H9 (cell line): ENCODE measurements at regions not wholly inside any gene's neighbourhood (a gene's known extent, or its start where the extent isn't known, plus 50 kb on each side); places are given as distances from the start of the nearest gene placed in this dataset.

Experiments
- DNase-seq: peaks from one replicate; pipeline ENCODE4 v3.0.0-alpha.2; 2017
- H2AFZ ChIP-seq: one replicate; pipeline ENCODE4 v1.6.1; 2013; ENCODE audit warnings: mild to moderate bottlenecking, low read length, control low read depth, moderate library complexity
- H2AK5ac ChIP-seq: 2 replicates; pipeline ENCODE4 v1.6.1; 2013; ENCODE audit warnings: low read length, control low read depth, mixed read lengths; ENCODE audit not compliant: insufficient read length
- H2BK120ac ChIP-seq: one replicate; pipeline ENCODE4 v1.6.1; 2013; ENCODE audit warnings: low read depth, mild to moderate bottlenecking, low read length, control low read depth, inconsistent platforms; ENCODE audit not compliant: poor library complexity, severe bottlenecking
- H2BK12ac ChIP-seq: 2 replicates; pipeline ENCODE4 v1.6.1; 2013; ENCODE audit warnings: low read length, control low read depth, mixed read lengths, low read depth; ENCODE audit not compliant: insufficient read length
- H2BK15ac ChIP-seq: 2 replicates; pipeline ENCODE4 v1.6.1; 2013; ENCODE audit warnings: low read depth, low read length, control low read depth
- H2BK20ac ChIP-seq: one replicate; pipeline ENCODE4 v1.6.1; 2013; ENCODE audit warnings: low read depth, mild to moderate bottlenecking, low read length, control low read depth, inconsistent platforms; ENCODE audit not compliant: poor library complexity, severe bottlenecking
- H2BK5ac ChIP-seq: 2 replicates; pipeline ENCODE4 v1.6.1; 2013; ENCODE audit warnings: low read length, control low read depth, mixed read lengths; ENCODE audit not compliant: insufficient read length
- H3K14ac ChIP-seq: 2 replicates; pipeline ENCODE4 v1.6.1; 2013; ENCODE audit warnings: low read length, control low read depth; ENCODE audit not compliant: insufficient read depth
- H3K18ac ChIP-seq: 2 replicates; pipeline ENCODE4 v1.6.1; 2013; ENCODE audit warnings: low read depth, mild to moderate bottlenecking, mixed read lengths, low read length, control low read depth; ENCODE audit not compliant: insufficient read length
- H3K23ac ChIP-seq: 2 replicates; pipeline ENCODE4 v1.6.1; 2013; ENCODE audit warnings: low read length, control low read depth, mixed read lengths, low read depth; ENCODE audit not compliant: insufficient read length
- H3K23me2 ChIP-seq: 2 replicates; pipeline ENCODE4 v1.6.1; 2013; ENCODE audit warnings: low read depth, mild to moderate bottlenecking, mixed read lengths, low read length, control low read depth; ENCODE audit not compliant: insufficient read length, poor library complexity, severe bottlenecking
- H3K27ac ChIP-seq: 2 replicates; pipeline ENCODE4 v1.5.1; 2013; ENCODE audit warnings: low read length, control low read depth, mixed read lengths, low read depth; ENCODE audit not compliant: insufficient read length
- H3K27me3 ChIP-seq: 2 replicates; pipeline ENCODE4 v1.6.1; 2013; ENCODE audit warnings: low read length, control low read depth, inconsistent platforms; ENCODE audit not compliant: insufficient read depth
- H3K4ac ChIP-seq: 2 replicates; pipeline ENCODE4 v1.6.1; 2013; ENCODE audit warnings: low read depth, mild to moderate bottlenecking, control low read depth, inconsistent platforms, low read length, moderate library complexity
- H3K4me1 ChIP-seq: 2 replicates; pipeline ENCODE4 v1.6.1; 2013; ENCODE audit warnings: low read length, control low read depth, inconsistent platforms; ENCODE audit not compliant: insufficient read depth
- H3K4me2 ChIP-seq: 2 replicates; pipeline ENCODE4 v1.6.1; 2013; ENCODE audit warnings: low read length, control low read depth, mixed read lengths; ENCODE audit not compliant: insufficient read length, insufficient read depth
- H3K56ac ChIP-seq: 2 replicates; pipeline ENCODE4 v1.6.1; 2013; ENCODE audit warnings: low read depth, mild to moderate bottlenecking, mixed read lengths, low read length, control low read depth; ENCODE audit not compliant: insufficient read length
- H3K79me1 ChIP-seq: 2 replicates; pipeline ENCODE4 v1.6.1; 2013; ENCODE audit warnings: low read depth, mild to moderate bottlenecking, moderate library complexity, low read length, control low read depth, inconsistent platforms; ENCODE audit not compliant: insufficient read depth, poor library complexity, severe bottlenecking
- H3K79me2 ChIP-seq: 2 replicates; pipeline ENCODE4 v1.6.1; 2013; ENCODE audit warnings: low read length, control low read depth, inconsistent platforms; ENCODE audit not compliant: insufficient read depth
- H3K9ac ChIP-seq: 2 replicates; pipeline ENCODE4 v1.6.1; 2013; ENCODE audit warnings: low read length, control low read depth, mixed read lengths; ENCODE audit not compliant: insufficient read length; ENCODE audit errors: extremely low read depth
- H3K9me3 ChIP-seq: one replicate; pipeline ENCODE4 v1.6.1; 2013; ENCODE audit warnings: low read depth, low read length, inconsistent platforms; ENCODE audit not compliant: control insufficient read depth
- H3T11ph ChIP-seq: one replicate; pipeline ENCODE4 v1.6.1; 2013; ENCODE audit warnings: mild to moderate bottlenecking, low read length, control low read depth, inconsistent platforms
- H4K20me1 ChIP-seq: one replicate; pipeline ENCODE4 v1.6.1; 2013; ENCODE audit not compliant: control insufficient read depth, insufficient read length, insufficient read depth
- H4K5ac ChIP-seq: 2 replicates; pipeline ENCODE4 v1.6.1; 2013; ENCODE audit warnings: low read depth, mild to moderate bottlenecking, mixed read lengths, low read length, control low read depth; ENCODE audit not compliant: insufficient read length
- H4K8ac ChIP-seq: replicated peaks from 2 replicates; pipeline ENCODE4 v1.6.1; 2013; ENCODE audit warnings: low read length, control low read depth, mixed read lengths, low read depth; ENCODE audit not compliant: insufficient read length
- H4K91ac ChIP-seq: 2 replicates; pipeline ENCODE4 v1.6.1; 2013; ENCODE audit warnings: low read depth, mild to moderate bottlenecking, moderate library complexity, mixed read lengths, low read length, control low read depth; ENCODE audit not compliant: insufficient read length
- H3K27ac Mint-ChIP-seq, 3 experiments: 2 replicates in 2 of 3; 3 replicates in 1 of 3; pipeline ENCODE4 v1.8.0; 2020 to 2021; ENCODE audit warnings: mixed read lengths in 3 of 3, mild to moderate bottlenecking in 1 of 3, moderate library complexity in 1 of 3
- H3K27me3 Mint-ChIP-seq: 2 replicates; pipeline ENCODE4 v1.8.0; 2021; ENCODE audit warnings: low read depth, mild to moderate bottlenecking, moderate library complexity, mixed read lengths
- H3K36me3 Mint-ChIP-seq, 3 experiments: 2 replicates in 2 of 3; 3 replicates in 1 of 3; pipeline ENCODE4 v1.8.0; 2020 to 2021; ENCODE audit warnings: low read depth in 3 of 3, mixed read lengths in 3 of 3; ENCODE audit not compliant: insufficient read depth in 1 of 3
- H3K4me1 Mint-ChIP-seq, 2 experiments: 2 replicates each; pipeline ENCODE4 v1.8.0; 2020; ENCODE audit warnings: mixed read lengths in 2 of 2
- H3K4me3 Mint-ChIP-seq, 2 experiments: 2 replicates in 1 of 2; 3 replicates in 1 of 2; pipeline ENCODE4 v1.8.0; 2020 to 2021; ENCODE audit warnings: mild to moderate bottlenecking in 2 of 2, mixed read lengths in 2 of 2, moderate library complexity in 1 of 2
- H3K9me3 Mint-ChIP-seq, 2 experiments: 2 replicates in 1 of 2; 3 replicates in 1 of 2; pipeline ENCODE4 v1.8.0; 2020; ENCODE audit warnings: mild to moderate bottlenecking in 2 of 2, mixed read lengths in 2 of 2, moderate library complexity in 1 of 2
- WGBS: extraction: QIAGEN DNeasy Blood & Tissue Kit; methylation state at CpG from one replicate; pipeline ENCODE4 v1.1.7; 2013; ENCODE audit warnings: missing lambda C conversion rate, low lambda C conversion rate, mixed read lengths; ENCODE audit not compliant: insufficient read length; ENCODE audit errors: extremely low coverage; 5-methylcytosine and 5-hydroxymethylcytosine counted together
- TF ChIP-seq, protein P1 (sequence below): fragments of 200-600 bp; sonication (generic); conservative IDR thresholded peaks from 3 replicates; pipeline ENCODE4 v1.8.0; 2021; ENCODE audit warnings: antibody characterized with exemption, mild to moderate bottlenecking

DNA sequence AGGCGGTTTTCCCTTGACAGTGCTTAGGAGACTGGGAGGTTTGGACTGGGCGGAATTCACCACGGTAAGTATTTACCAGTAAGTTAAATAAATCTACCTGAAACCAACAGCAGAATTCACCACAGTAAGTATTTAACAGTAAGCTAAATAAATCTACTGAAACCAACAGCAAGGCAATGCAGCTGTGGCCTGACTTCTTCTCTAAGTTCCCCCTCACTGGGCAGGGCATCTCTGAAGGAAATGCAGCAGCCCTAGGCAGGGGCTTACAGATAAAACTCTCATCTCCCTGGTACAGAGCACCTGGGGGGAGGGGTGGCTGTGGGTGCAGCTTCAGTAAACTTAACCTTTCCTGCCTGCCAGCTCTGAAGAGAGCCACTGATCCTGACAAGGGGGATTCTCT, 432.5 kb upstream of the LRRTM1 start:
- peaks cover 7 to 9% of the 10 kb centered on the region in 2 experiments for H3K9me3 Mint-ChIP-seq
- Histone ChIP-seq H3K9me3 (no peaks in the 10 kb centered on the region), H3K23ac (no peak overlapping the region), H3K9ac (no peak overlapping the region), H4K91ac (no peak overlapping the region), H3K27ac (no peak overlapping the region), H3K56ac (no peak overlapping the region), H4K20me1 (no peaks in the 10 kb centered on the region), H3K18ac (no peak overlapping the region), H2AK5ac (no peak overlapping the region), H3K23me2 (no peaks in the 10 kb centered on the region), H2BK120ac (no peak overlapping the region), H2BK12ac (no peak overlapping the region), H3K79me1 (no peaks in the 10 kb centered on the region), H3K14ac (no peak overlapping the region), H3K27me3 (no peaks in the 10 kb centered on the region), H2BK5ac (no peak overlapping the region), H4K5ac (no peak overlapping the region), H3K4me2 (no peak overlapping the region), H3T11ph (no peak overlapping the region), H3K4me1 (no peaks in the 10 kb centered on the region), H2AFZ (no peak overlapping the region), H4K8ac (no peak overlapping the region), H3K4ac (no peak overlapping the region), H2BK15ac (no peak overlapping the region), H2BK20ac (no peak overlapping the region), H3K79me2 (no peaks in the 10 kb centered on the region)
- H3K4me1 Mint-ChIP-seq: no peaks in the 10 kb centered on the region
- TF ChIP-seq, protein P1, sequence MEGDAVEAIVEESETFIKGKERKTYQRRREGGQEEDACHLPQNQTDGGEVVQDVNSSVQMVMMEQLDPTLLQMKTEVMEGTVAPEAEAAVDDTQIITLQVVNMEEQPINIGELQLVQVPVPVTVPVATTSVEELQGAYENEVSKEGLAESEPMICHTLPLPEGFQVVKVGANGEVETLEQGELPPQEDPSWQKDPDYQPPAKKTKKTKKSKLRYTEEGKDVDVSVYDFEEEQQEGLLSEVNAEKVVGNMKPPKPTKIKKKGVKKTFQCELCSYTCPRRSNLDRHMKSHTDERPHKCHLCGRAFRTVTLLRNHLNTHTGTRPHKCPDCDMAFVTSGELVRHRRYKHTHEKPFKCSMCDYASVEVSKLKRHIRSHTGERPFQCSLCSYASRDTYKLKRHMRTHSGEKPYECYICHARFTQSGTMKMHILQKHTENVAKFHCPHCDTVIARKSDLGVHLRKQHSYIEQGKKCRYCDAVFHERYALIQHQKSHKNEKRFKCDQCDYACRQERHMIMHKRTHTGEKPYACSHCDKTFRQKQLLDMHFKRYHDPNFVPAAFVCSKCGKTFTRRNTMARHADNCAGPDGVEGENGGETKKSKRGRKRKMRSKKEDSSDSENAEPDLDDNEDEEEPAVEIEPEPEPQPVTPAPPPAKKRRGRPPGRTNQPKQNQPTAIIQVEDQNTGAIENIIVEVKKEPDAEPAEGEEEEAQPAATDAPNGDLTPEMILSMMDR: no peak
- no peak overlapping the region for H3K4me3 Mint-ChIP-seq
- peaks cover 0 to 17% (median 4%) of the 10 kb centered on the region in 3 experiments; a peak in 4 of 7 replicates for H3K36me3 Mint-ChIP-seq
- DNase-seq: no peak
- H3K27ac Mint-ChIP-seq: no peak overlapping the region; a peak in 1 of 7 replicates
- no peaks in the 10 kb centered on the region for H3K27me3 Mint-ChIP-seq
- no CpG with 5 or more reads among the region's 3 CpGs for WGBS
